ENCODE measurements at regions not wholly inside any gene's neighbourhood (a gene's known extent, or its start where the extent isn't known, plus 50 kb on each side); places are given as distances from the start of the nearest gene placed in this dataset.

- H3K9me3 Mint-ChIP-seq: peaks cover 3 to 4% of the 10 kb centered on the region in 2 experiments; a peak in 3 of 5 replicates
- H2BK5ac ChIP-seq (ENCODE audit: insufficient read length, low read length): no peak overlapping the region
- no peak overlapping the region for H3K18ac ChIP-seq (ENCODE audit: insufficient read length, low read depth, low read length)
- H3T11ph ChIP-seq (ENCODE audit: low read length): no peak overlapping the region
- no peaks in the 10 kb centered on the region for H3K79me1 ChIP-seq (ENCODE audit: insufficient read depth, low read depth, low read length, poor library complexity, severe bottlenecking)
- no peaks in the 10 kb centered on the region for H3K9me3 ChIP-seq (ENCODE audit: control insufficient read depth, low read depth, low read length)
- H3K27ac ChIP-seq (ENCODE audit: insufficient read length, low read depth, low read length): no peak overlapping the region
- H3K23me2 ChIP-seq (ENCODE audit: insufficient read length, low read depth, low read length, poor library complexity, severe bottlenecking): no peaks in the 10 kb centered on the region
- H3K27me3 ChIP-seq (ENCODE audit: insufficient read depth, low read length): no peaks in the 10 kb centered on the region
- no peak overlapping the region for H2BK12ac ChIP-seq (ENCODE audit: insufficient read length, low read depth, low read length)
- H3K9ac ChIP-seq (ENCODE audit: extremely low read depth, insufficient read length, low read length): no peak overlapping the region
- H3K4me1 ChIP-seq (ENCODE audit: insufficient read depth, low read length): no peaks in the 10 kb centered on the region
- H3K27me3 Mint-ChIP-seq (ENCODE audit: low read depth): peaks cover 2% of the 10 kb centered on the region; the same call in 1 of the 2 replicates
- no peak overlapping the region for H3K4ac ChIP-seq (ENCODE audit: low read depth, low read length)
- TF ChIP-seq CTCF (conservative IDR thresholded peaks at IDR 0.05): no peak
- H3K56ac ChIP-seq (ENCODE audit: insufficient read length, low read depth, low read length): no peak overlapping the region
- peaks cover 0 to 5% (median under 1%) of the 10 kb centered on the region in 3 experiments; a peak in 4 of 7 replicates for H3K36me3 Mint-ChIP-seq (ENCODE audit: insufficient read depth in 1 of 3, low read depth in 3 of 3)
- no peak overlapping the region for H2BK15ac ChIP-seq (ENCODE audit: low read depth, low read length)
- peaks cover 6 to 7% of the 10 kb centered on the region in 2 experiments for H3K4me1 Mint-ChIP-seq
- DNase-seq: no peak
- H4K20me1 ChIP-seq (ENCODE audit: control insufficient read depth, insufficient read depth, insufficient read length): no peaks in the 10 kb centered on the region
- H2BK20ac ChIP-seq (ENCODE audit: low read depth, low read length, poor library complexity, severe bottlenecking): no peak overlapping the region
- no peak overlapping the region for H4K8ac ChIP-seq (replicated peaks; ENCODE audit: insufficient read length, low read depth, low read length)
- no peak overlapping the region for H2AFZ ChIP-seq (ENCODE audit: low read length)
- no peak overlapping the region for H3K4me3 Mint-ChIP-seq
- H3K23ac ChIP-seq (ENCODE audit: insufficient read length, low read depth, low read length): no peak overlapping the region
- H3K27ac Mint-ChIP-seq: no peak overlapping the region
- H4K91ac ChIP-seq (ENCODE audit: insufficient read length, low read depth, low read length): no peak overlapping the region
- H2AK5ac ChIP-seq (ENCODE audit: insufficient read length, low read length): no peak overlapping the region
- H3K4me2 ChIP-seq (ENCODE audit: insufficient read depth, insufficient read length, low read length): no peak overlapping the region
- no peak overlapping the region for H4K5ac ChIP-seq (ENCODE audit: insufficient read length, low read depth, low read length)
- no peaks in the 10 kb centered on the region for H3K79me2 ChIP-seq (ENCODE audit: insufficient read depth, low read length)
- H3K14ac ChIP-seq (ENCODE audit: insufficient read depth, low read length): no peak overlapping the region
- no peak overlapping the region for H2BK120ac ChIP-seq (ENCODE audit: low read depth, low read length, poor library complexity, severe bottlenecking)
Observed at GRCh38 chr11:15683528-15683927, 568.8 kb downstream of the INSC start.

Measured in H9 (cell line).